Lower leg skin (tissue), 3 donors: ENCODE measurements at regions not wholly inside any gene's neighbourhood (a gene's known extent, or its start where the extent isn't known, plus 50 kb on each side); places are given as distances from the start of the nearest gene placed in this dataset.

Experiments
- POLR2A ChIP-seq, 2 donors: fragments of 450-650 bp; IDR thresholded peaks; one replicate each; pipeline ENCODE4 v1.6.1; 2016 to 2017; ENCODE audit warnings: antibody characterized with exemption in 2 of 2, mild to moderate bottlenecking in 1 of 2, moderate library complexity in 1 of 2
- TF ChIP-seq, protein P1 (sequence below), 3 donors: fragments of 450-650 bp; IDR thresholded peaks; one replicate each; pipeline ENCODE4 v1.5.1; 2016; ENCODE audit warnings: antibody characterized with exemption in 3 of 3, mild to moderate bottlenecking in 3 of 3, moderate library complexity in 2 of 3

DNA sequence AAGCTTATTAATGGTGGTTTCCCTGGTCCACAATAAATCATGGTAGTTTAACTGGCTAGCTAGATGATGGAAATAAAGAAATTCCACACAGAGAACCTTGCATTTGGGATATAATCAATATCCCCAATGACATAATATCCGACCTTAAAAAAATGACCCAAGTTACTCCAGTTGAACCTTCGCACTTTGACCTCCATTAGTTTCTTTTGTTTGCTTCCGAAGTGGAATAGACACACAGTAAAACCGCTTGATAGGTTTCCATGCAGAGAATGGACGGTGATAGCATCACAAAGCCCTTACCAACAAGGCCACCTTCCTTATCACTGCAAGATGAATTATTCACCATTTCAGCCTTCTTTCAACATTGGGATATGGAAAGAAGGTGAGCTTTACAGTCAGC lies 1966.1 kb upstream of the CELF4 start:
- TF ChIP-seq, protein P1, sequence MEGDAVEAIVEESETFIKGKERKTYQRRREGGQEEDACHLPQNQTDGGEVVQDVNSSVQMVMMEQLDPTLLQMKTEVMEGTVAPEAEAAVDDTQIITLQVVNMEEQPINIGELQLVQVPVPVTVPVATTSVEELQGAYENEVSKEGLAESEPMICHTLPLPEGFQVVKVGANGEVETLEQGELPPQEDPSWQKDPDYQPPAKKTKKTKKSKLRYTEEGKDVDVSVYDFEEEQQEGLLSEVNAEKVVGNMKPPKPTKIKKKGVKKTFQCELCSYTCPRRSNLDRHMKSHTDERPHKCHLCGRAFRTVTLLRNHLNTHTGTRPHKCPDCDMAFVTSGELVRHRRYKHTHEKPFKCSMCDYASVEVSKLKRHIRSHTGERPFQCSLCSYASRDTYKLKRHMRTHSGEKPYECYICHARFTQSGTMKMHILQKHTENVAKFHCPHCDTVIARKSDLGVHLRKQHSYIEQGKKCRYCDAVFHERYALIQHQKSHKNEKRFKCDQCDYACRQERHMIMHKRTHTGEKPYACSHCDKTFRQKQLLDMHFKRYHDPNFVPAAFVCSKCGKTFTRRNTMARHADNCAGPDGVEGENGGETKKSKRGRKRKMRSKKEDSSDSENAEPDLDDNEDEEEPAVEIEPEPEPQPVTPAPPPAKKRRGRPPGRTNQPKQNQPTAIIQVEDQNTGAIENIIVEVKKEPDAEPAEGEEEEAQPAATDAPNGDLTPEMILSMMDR (IDR thresholded peaks at IDR 0.05): no peak
- TF ChIP-seq POLR2A (IDR thresholded peaks at IDR 0.05): no peak
